ENCODE measurements at regions not wholly inside any gene's neighbourhood (a gene's known extent, or its start where the extent isn't known, plus 50 kb on each side); places are given as distances from the start of the nearest gene placed in this dataset.

- ChIA-PET CTCF (interaction anchor here (3.1 kb wide), 1 partner anchor 330 kb away, joined by 8 read pairs; the partner anchor contains the start of gene ARL4A), RAD21 (ENCODE audit: low non-redundant PET in 1 of 2, low total read pairs in 2 of 2, uncharacterized antibody in 2 of 2, unreplicated experiment in 2 of 2) (no interaction called here), POLR2A (interaction anchor here (0.5 to 1.6 kb wide), 6 partner anchors 8 to 329 kb away, joined by 3 to 7 read pairs (median 4); partner anchors contain the start of gene ARL4A)
- intact Hi-C loops (cut with micrococcal nuclease), result loop anchor here (1.0 to 5.0 kb wide), 2 partner anchors 214 to 329 kb away; partner anchors contain the start of gene ARL4A
- BruUV-seq (replicated peaks), result TSS peak; percentile 49
- Histone ChIP-seq H3K27ac (ENCODE audit: low read depth, low read length) (peak overlapping the region; percentile 93), H3K27me3 (ENCODE audit: insufficient read depth, low read length) (no peaks in the 10 kb centered on the region), H3K4me3 (replicated peaks in 1 of 2; ENCODE audit: low read depth in 1 of 2, low read length in 2 of 2) (peak overlapping the region; percentile 53 to 62), H3K79me2 (ENCODE audit: insufficient read depth, low read length) (no peaks in the 10 kb centered on the region), H3K36me3 (ENCODE audit: control insufficient read depth in 1 of 2, insufficient read depth in 2 of 2, low read length in 2 of 2) (no peaks in the 10 kb centered on the region), H3K9ac (ENCODE audit: low read length) (peak overlapping the region; percentile 74), H4K20me1 (ENCODE audit: insufficient read depth) (no peaks in the 10 kb centered on the region), H3K4me1 (ENCODE audit: control insufficient read depth in 1 of 2, insufficient read depth in 2 of 2, low read length in 2 of 2) (peaks cover 24 to 62% of the 10 kb centered on the region in 2 experiments), H3K4me2 (ENCODE audit: low read length) (peak overlapping the region; percentile 90), H3K9me2 (ENCODE audit: insufficient read depth) (no peaks in the 10 kb centered on the region), H2AFZ (ENCODE audit: low read depth, low read length, poor library complexity, severe bottlenecking) (no peak overlapping the region), H3K9me3 (ENCODE audit: control insufficient read depth in 1 of 2, insufficient read depth in 1 of 2, low read depth in 1 of 2, low read length in 2 of 2) (no peaks in the 10 kb centered on the region)
- DNase-seq (ENCODE audit: low read depth, low spot score) (peak; percentile 71), ATAC-seq (peak; percentile 55)
- TF ChIP-seq SP1 (IDR thresholded peaks at IDR 0.05; ENCODE audit: low read depth) (no peak), TCF7L2 (IDR thresholded peaks at IDR 0.05; ENCODE audit: borderline replicate concordance, extremely low read depth, insufficient read depth, insufficient read length) (no peak), ZNF274 (IDR thresholded peaks at IDR 0.05; ENCODE audit: low read depth, low read length) (no peak)
These were observed 329.3 kb downstream of the ARL4A start for GRCh38 chr7:13016592-13017332.

GRCh38 chr7:13017333-13017857, 330.0 kb downstream of the ARL4A start:
- intact Hi-C loops (cut with micrococcal nuclease), result loop anchor here (5.0 kb wide), 1 partner anchor 215 kb away; no protein-coding TSS in a partner anchor
- Histone ChIP-seq H3K27ac (ENCODE audit: low read depth, low read length) (peak overlapping the region; percentile 93), H3K27me3 (ENCODE audit: insufficient read depth, low read length) (no peaks in the 10 kb centered on the region), H2AFZ (ENCODE audit: low read depth, low read length, poor library complexity, severe bottlenecking) (no peak overlapping the region), H3K79me2 (ENCODE audit: insufficient read depth, low read length) (no peaks in the 10 kb centered on the region), H3K4me3 (replicated peaks in 1 of 2; ENCODE audit: low read depth in 1 of 2, low read length in 2 of 2) (peak overlapping the region; percentile 30 to 62), H3K9me2 (ENCODE audit: insufficient read depth) (no peaks in the 10 kb centered on the region), H3K4me1 (ENCODE audit: control insufficient read depth in 1 of 2, insufficient read depth in 2 of 2, low read length in 2 of 2) (peaks cover 24 to 62% of the 10 kb centered on the region in 2 experiments), H3K36me3 (ENCODE audit: control insufficient read depth in 1 of 2, insufficient read depth in 2 of 2, low read length in 2 of 2) (no peaks in the 10 kb centered on the region), H3K4me2 (ENCODE audit: low read length) (peak overlapping the region; percentile 90), H3K9me3 (ENCODE audit: control insufficient read depth in 1 of 2, insufficient read depth in 1 of 2, low read depth in 1 of 2, low read length in 2 of 2) (no peaks in the 10 kb centered on the region), H3K9ac (ENCODE audit: low read length) (peak overlapping the region; percentile 74), H4K20me1 (ENCODE audit: insufficient read depth) (no peaks in the 10 kb centered on the region)
- peak; percentile 96 for DNase-seq (ENCODE audit: low read depth, low spot score)
- ChIA-PET CTCF (interaction anchor here (3.1 kb wide), 1 partner anchor 331 kb away, joined by 8 read pairs; the partner anchor contains the start of gene ARL4A), POLR2A (interaction anchor here (0.5 to 1.6 kb wide), 6 partner anchors 9 to 330 kb away, joined by 3 to 7 read pairs (median 4); partner anchors contain the start of gene ARL4A), RAD21 (ENCODE audit: low non-redundant PET in 1 of 2, low total read pairs in 2 of 2, uncharacterized antibody in 2 of 2, unreplicated experiment in 2 of 2) (no interaction called here)
- BruUV-seq (replicated peaks), result no TSS peak
- ATAC-seq, result peak; percentile 84
- TF ChIP-seq SIN3A (IDR thresholded peaks at IDR 0.05; ENCODE audit: low read depth) (peak; percentile 90), CEBPB (IDR thresholded peaks at IDR 0.05; ENCODE audit: low read depth) (peak; percentile 83), ZNF274 (IDR thresholded peaks at IDR 0.05; ENCODE audit: low read depth, low read length) (no peak), EGR1 (IDR thresholded peaks at IDR 0.05; ENCODE audit: low read depth) (peak; percentile 48; the same call in 1 of the 2 replicates), ZBTB33 (IDR thresholded peaks at IDR 0.05; ENCODE audit: extremely low read depth, insufficient replicate concordance, low read length) (peak; percentile 34), SP1 (IDR thresholded peaks at IDR 0.05; ENCODE audit: low read depth) (peak; percentile 95), ZFX (IDR thresholded peaks at IDR 0.05) (no peak), JUND (IDR thresholded peaks at IDR 0.05) (peak; percentile 98), YY1 (IDR thresholded peaks at IDR 0.05; ENCODE audit: extremely low read depth, insufficient replicate concordance, low read depth, low read length) (peak; percentile 63), ATF3 (IDR thresholded peaks at IDR 0.05) (peak; percentile 82), CTCF (IDR thresholded peaks at IDR 0.05 in 2 of 3, conservative IDR thresholded peaks at IDR 0.05 in 1 of 3; ENCODE audit: borderline replicate concordance in 1 of 3, insufficient read depth in 1 of 3, low read depth in 2 of 3, low read length in 2 of 3) (no peak), RAD21 (IDR thresholded peaks at IDR 0.05; ENCODE audit: low read depth) (peak; percentile 30; the same call in 1 of the 2 replicates)

All from HCT116 (cell line).